Transverse colon (tissue), 4 donors: ENCODE measurements at regions not wholly inside any gene's neighbourhood (a gene's known extent, or its start where the extent isn't known, plus 50 kb on each side); places are given as distances from the start of the nearest gene placed in this dataset.

Experiments
- CTCF ChIP-seq, 5 experiments: fragments of 200-600 bp in 3 of 5; fragments of 450-650 bp in 2 of 5; sonication (generic) in 3 of 5; IDR thresholded peaks; 1 replicate in 2 of 5; 2 replicates in 3 of 5; pipeline ENCODE4 v1.5.1; 2016 to 2017; ENCODE audit warnings: antibody characterized with exemption in 5 of 5, inconsistent platforms in 3 of 5, mild to moderate bottlenecking in 2 of 5, moderate library complexity in 1 of 5
- EP300 ChIP-seq: sonication (generic); formaldehyde crosslinking; IDR thresholded peaks from one replicate; pipeline ENCODE4 v1.6.1; 2017; ENCODE audit warnings: antibody characterized with exemption, low read depth
- POLR2A ChIP-seq: fragments of 450-650 bp; IDR thresholded peaks from one replicate; pipeline ENCODE4 v1.6.1; 2016; ENCODE audit warnings: antibody characterized with exemption, mild to moderate bottlenecking, moderate library complexity
- POLR2AphosphoS5 ChIP-seq, 3 donors: sonication (generic); formaldehyde crosslinking; IDR thresholded peaks; one replicate each; pipeline ENCODE4 v1.6.1; 2016; ENCODE audit warnings: antibody characterized with exemption in 3 of 3

- no peak for TF ChIP-seq CTCF (IDR thresholded peaks at IDR 0.05)
- no peak for TF ChIP-seq POLR2AphosphoS5 (IDR thresholded peaks at IDR 0.05)
- TF ChIP-seq POLR2A = no peak
- TF ChIP-seq EP300 = no peak
Observed at GRCh38 chr21:36548866-36549265, 68.9 kb upstream of the CLDN14 start.
